ENCODE measurements at regions not wholly inside any gene's neighbourhood (a gene's known extent, or its start where the extent isn't known, plus 50 kb on each side); places are given as distances from the start of the nearest gene placed in this dataset.

DNA sequence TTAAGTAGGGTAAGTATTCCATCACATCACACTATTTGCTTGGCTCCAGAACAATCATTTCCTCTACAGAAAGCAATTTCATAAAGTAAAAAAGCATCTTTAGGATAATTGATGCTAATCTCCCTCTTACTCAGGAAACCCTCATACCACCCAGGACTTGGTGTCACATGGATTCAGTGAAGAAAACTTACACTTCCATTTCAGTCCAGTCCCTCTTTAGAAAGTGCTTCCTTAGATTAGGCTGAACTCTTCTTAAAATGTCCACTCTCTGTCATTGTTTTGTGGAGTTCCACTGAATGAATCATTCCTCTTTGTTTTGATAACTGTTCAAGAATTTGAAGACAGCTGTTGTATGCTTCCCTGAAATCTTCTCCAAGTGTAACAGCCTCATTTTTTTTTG lies 144.0 kb upstream of the ZNF462 start:
- POLR2A ChIA-PET: no interaction called here
- peaks cover 0 to 16% (median 3%) of the 10 kb centered on the region in 9 donors for H3K9me3 Mint-ChIP-seq
- H3K4me1 Mint-ChIP-seq: no peaks in the 10 kb centered on the region
- H3K36me3 Mint-ChIP-seq: no peaks in the 10 kb centered on the region
- peaks cover 0 to 5% (median 0%) of the 10 kb centered on the region in 5 donors for H3K27me3 Mint-ChIP-seq
- H3K27ac Mint-ChIP-seq: no peak overlapping the region
- no peak for ATAC-seq
- H3K4me3 Mint-ChIP-seq: no peak overlapping the region
- DNase-seq: no peak

DNA sequence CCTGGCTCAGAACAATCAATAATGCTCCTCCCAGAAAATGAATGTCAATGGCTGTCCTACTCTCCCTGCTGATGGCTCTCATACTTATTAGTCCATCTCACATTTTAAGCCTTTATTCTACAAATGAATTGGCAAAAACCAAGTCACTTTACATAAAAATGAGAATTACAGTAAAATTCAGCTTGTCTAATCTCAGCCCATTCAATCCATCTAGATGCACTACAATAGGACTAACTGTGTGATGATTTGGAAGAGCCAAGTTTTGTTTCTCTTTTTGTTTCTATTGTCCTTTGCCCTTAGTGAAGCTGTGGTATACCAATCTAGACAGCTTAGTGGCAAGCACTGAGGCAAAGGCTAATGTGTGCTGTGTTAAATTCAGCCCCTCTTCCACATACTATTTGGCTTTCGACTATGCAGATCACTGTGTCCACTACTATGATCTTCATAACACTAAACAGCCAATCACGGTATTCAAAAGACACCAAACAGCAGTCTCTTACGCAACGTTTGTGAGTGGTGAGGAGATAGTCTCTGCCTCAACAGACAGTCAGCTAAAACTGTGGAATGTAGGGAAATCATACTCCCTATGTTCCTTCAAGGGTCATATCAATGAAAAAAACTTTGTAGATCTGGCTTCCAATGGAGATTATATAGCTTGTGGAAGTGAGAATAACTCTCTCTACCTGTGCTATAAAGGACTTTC lies 140.8 kb upstream of the ZNF462 start:
- DNase-seq (no peak), ATAC-seq (no peak)
- H3K36me3 Mint-ChIP-seq: no peaks in the 10 kb centered on the region
- H3K4me3 Mint-ChIP-seq: no peak overlapping the region
- no peaks in the 10 kb centered on the region for H3K4me1 Mint-ChIP-seq
- H3K27ac Mint-ChIP-seq: no peak overlapping the region
- peaks cover 0 to 13% (median 3%) of the 10 kb centered on the region in 9 donors for H3K9me3 Mint-ChIP-seq
- H3K27me3 Mint-ChIP-seq: peaks cover 0 to 10% (median 0%) of the 10 kb centered on the region in 5 donors
- POLR2A ChIA-PET: no interaction called here

DNA sequence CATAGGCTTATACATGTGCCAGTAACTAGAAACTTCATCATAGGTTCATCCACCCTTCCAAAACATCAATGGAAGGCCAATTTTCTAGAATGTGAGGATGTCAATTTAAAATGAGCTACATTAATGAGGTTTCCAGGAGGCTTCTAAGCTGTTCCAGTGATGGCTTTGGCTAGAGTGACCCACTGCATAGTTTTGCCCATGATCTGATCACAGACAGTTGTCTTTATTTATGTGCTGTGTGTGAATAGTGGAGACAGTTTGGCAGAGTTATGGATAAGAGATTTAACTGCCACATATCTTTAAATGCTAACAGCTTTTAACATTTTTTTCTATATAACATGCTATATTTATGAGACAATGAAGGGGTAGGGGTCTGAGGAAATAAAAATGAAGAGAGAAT lies 139.0 kb upstream of the ZNF462 start:
- POLR2A ChIA-PET: no interaction called here
- Mint-ChIP-seq H3K27me3 (peaks cover 0 to 10% (median 0%) of the 10 kb centered on the region in 5 donors), H3K4me3 (no peak overlapping the region), H3K4me1 (no peaks in the 10 kb centered on the region), H3K9me3 (peaks cover 0 to 13% (median 3%) of the 10 kb centered on the region in 9 donors), H3K36me3 (no peaks in the 10 kb centered on the region), H3K27ac (no peak overlapping the region)
- no peak for ATAC-seq
- no peak for DNase-seq

DNA sequence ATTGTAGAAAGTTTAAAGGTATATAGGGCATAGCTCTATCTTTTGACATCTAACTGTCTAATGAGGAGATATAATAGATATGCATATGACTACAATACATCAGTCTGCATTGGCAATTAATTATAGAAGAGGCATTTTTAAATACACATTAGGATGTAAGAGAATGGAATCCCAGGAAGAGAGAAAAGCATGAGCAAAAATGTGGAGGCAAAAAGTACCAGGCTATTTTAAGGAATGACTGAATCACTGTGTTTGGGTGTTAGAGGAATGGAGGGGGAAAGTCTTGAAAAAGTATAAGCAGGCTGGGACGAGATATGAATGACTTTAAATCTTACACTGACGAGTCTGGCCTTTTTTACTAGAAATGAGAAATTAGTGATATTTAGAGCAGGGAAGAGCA lies 138.4 kb upstream of the ZNF462 start:
- POLR2A ChIA-PET: no interaction called here
- Mint-ChIP-seq H3K36me3 (no peaks in the 10 kb centered on the region), H3K27me3 (peaks cover 0 to 5% (median 0%) of the 10 kb centered on the region in 5 donors), H3K4me1 (no peaks in the 10 kb centered on the region), H3K9me3 (peaks cover 0 to 9% (median 2%) of the 10 kb centered on the region in 9 donors), H3K27ac (no peak overlapping the region), H3K4me3 (no peak overlapping the region)
- ATAC-seq (no peak), DNase-seq (no peak)

DNA sequence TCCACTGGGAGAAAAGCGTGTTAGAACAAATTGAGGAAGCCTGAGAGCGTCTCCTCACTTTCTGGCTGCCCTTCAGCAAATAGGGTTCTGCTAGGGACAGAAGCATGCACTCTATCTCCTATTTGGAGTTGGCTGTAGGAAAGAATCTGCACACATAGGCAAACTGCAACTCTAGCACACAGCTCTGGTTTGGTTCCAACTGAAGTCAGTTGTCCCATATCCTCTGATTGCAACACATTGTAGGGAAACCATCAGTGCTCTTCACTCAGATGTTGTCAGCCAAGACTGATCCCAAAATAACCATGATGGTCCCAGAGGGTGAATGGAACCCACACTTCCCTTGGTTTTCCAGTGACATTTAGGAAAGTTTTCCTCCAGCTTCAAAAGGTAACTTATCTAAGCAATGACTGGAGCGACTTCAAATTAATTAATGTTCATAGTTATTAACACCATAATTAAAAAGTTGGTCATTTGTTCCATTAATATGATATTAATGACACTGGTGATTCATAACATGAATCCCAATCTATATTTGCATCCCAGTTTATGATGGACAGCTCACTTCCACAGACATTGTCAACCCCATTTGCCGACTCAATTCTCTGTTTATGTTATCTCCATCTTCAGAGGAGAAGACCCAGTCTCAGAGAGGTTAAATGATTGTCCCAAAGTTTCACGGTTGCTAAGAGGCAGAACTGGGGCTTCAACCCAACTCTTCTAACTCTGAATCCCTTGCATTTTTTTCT lies 136.7 kb upstream of the ZNF462 start:
- H3K9me3 Mint-ChIP-seq: peaks cover 0 to 9% (median 3%) of the 10 kb centered on the region in 9 donors
- H3K27ac Mint-ChIP-seq: no peak overlapping the region
- POLR2A ChIA-PET: no interaction called here
- no peak overlapping the region for H3K4me3 Mint-ChIP-seq
- no peaks in the 10 kb centered on the region for H3K4me1 Mint-ChIP-seq
- H3K36me3 Mint-ChIP-seq: no peaks in the 10 kb centered on the region
- peaks cover 0 to 5% (median 0%) of the 10 kb centered on the region in 5 donors for H3K27me3 Mint-ChIP-seq
- ATAC-seq: no peak
- DNase-seq: no peak

DNA sequence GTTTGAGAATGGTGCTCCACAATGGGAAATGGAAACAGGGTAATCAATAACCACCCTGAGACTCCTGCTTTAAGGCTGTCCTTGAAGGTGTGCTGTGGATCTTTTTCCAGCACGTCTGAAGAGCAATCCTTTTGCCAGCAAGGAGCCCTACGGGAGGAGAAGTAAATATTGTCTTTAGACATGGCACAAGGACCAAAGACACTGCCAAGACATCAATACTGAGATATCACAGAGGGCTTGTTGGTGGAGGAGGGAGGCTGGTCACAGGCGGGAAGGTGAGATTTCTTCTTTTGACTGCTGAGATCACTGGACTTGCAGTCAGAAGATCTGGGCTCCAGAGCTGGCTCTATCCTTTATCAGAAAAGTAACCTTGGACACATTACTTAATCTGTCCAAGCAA lies 135.0 kb upstream of the ZNF462 start:
- POLR2A ChIA-PET: no interaction called here
- DNase-seq (no peak), ATAC-seq (no peak)
- Mint-ChIP-seq H3K27me3 (peaks cover 0 to 5% (median 0%) of the 10 kb centered on the region in 5 donors), H3K4me1 (no peaks in the 10 kb centered on the region), H3K36me3 (no peaks in the 10 kb centered on the region), H3K4me3 (no peak overlapping the region), H3K9me3 (peaks cover 0 to 8% (median 0%) of the 10 kb centered on the region in 9 donors), H3K27ac (no peak overlapping the region)

DNA sequence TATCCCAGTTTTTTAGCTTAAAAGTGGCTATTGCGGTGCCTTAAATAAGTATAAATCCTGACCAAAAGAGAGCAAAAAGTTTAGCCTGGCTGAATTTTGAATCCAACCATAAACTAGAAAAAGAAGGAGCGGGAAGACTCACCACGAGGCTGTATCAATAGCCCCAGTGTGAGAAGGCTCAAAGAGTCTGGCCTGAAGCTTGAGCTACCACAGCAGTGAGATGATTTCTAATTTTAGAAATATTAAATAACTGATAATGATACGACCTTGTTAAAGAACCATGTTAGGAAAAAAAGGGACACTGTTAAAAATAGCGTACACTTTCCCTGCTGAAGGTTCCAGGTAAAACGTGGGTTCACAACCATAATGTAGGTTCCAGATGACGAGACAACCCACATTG lies 134.1 kb upstream of the ZNF462 start:
- POLR2A ChIA-PET: no interaction called here
- peaks cover 0 to 8% (median 0%) of the 10 kb centered on the region in 9 donors for H3K9me3 Mint-ChIP-seq
- H3K4me3 Mint-ChIP-seq: no peak overlapping the region
- DNase-seq (no peak), ATAC-seq (no peak)
- no peaks in the 10 kb centered on the region for H3K36me3 Mint-ChIP-seq
- no peak overlapping the region for H3K27ac Mint-ChIP-seq
- H3K4me1 Mint-ChIP-seq: no peaks in the 10 kb centered on the region
- peaks cover 0 to 5% (median 0%) of the 10 kb centered on the region in 5 donors for H3K27me3 Mint-ChIP-seq

DNA sequence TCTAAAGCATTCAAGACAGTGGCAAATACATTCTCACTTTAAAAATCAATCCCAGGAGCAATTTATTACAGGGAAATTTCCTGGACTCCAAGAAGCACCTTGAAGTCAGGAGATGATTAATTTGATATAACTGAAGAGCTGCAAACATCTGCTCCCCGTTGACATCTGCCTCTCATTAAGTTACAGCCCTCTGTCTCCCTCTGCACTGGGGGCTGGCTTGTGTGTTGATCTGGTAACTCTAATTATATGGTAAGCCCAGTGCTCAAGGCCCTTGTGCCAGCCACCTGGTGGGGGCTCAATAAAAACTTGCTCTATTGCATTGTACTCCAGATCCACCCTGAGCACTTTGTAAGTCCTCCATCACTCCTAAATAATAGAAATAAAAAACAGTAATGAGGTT lies 131.1 kb upstream of the ZNF462 start:
- Mint-ChIP-seq H3K4me1 (no peaks in the 10 kb centered on the region), H3K27me3 (peaks cover 0 to 10% (median 0%) of the 10 kb centered on the region in 5 donors), H3K27ac (no peak overlapping the region), H3K36me3 (no peaks in the 10 kb centered on the region), H3K9me3 (peaks cover 0 to 17% (median 4%) of the 10 kb centered on the region in 9 donors), H3K4me3 (no peak overlapping the region)
- DNase-seq: no peak
- POLR2A ChIA-PET: no interaction called here
- ATAC-seq: no peak

DNA sequence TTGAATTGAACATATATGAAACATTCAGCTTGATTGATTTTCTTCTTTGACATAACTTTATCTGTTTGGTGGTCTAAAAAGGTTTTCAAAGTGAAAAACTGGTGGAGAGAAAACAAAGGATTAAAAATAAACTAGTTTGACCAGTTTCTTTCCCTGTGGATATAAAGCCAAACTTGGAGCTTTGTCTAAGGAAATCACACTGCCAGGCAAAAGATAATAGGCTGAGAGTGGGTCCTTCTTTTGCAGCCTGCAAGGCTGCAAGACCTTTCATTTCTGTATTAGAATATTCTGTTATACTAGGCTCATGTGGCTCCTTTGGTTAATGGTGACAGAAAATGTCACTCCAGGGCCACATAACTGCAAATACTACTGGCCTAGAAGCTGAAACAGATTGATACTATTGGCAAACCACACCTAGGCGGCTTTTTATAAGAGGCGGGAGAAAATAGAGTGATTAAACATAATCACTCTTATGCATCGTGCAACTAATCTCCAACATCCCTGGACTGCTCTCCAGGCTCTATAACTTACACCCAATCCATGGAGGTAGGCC lies 129.1 kb upstream of the ZNF462 start:
- H3K4me3 Mint-ChIP-seq: no peak overlapping the region
- H3K27ac Mint-ChIP-seq: no peak overlapping the region
- POLR2A ChIA-PET: no interaction called here
- H3K36me3 Mint-ChIP-seq: no peaks in the 10 kb centered on the region
- ATAC-seq (no peak), DNase-seq (no peak)
- H3K27me3 Mint-ChIP-seq: peaks cover 0 to 10% (median 0%) of the 10 kb centered on the region in 5 donors
- H3K4me1 Mint-ChIP-seq: no peaks in the 10 kb centered on the region
- H3K9me3 Mint-ChIP-seq: peaks cover 0 to 17% (median 3%) of the 10 kb centered on the region in 9 donors

DNA sequence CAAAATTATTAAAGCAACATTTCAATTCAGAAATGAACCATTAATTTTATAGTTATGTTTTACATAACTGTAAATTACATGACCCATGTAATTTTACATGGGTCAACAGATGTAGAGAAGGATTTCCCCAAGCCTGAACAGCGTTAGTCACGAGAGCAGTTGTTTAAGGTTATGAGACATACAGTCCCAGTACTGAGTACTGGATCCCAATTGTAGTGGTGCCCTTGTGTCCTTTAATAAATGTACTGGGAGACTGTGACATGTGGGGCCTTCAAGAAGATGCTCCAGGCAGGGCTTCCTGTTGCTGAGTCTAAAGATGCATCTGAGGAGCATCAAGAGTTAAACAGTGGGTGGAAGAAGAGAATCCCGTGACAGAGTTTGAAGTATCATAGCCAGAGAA lies 125.5 kb upstream of the ZNF462 start:
- DNase-seq (no peak), ATAC-seq (no peak)
- Mint-ChIP-seq H3K27me3 (peaks cover 0 to 10% (median 0%) of the 10 kb centered on the region in 5 donors), H3K9me3 (peaks cover 0 to 17% (median 2%) of the 10 kb centered on the region in 9 donors), H3K4me1 (no peaks in the 10 kb centered on the region), H3K4me3 (no peak overlapping the region), H3K27ac (no peak overlapping the region), H3K36me3 (no peaks in the 10 kb centered on the region)
- POLR2A ChIA-PET: no interaction called here

DNA sequence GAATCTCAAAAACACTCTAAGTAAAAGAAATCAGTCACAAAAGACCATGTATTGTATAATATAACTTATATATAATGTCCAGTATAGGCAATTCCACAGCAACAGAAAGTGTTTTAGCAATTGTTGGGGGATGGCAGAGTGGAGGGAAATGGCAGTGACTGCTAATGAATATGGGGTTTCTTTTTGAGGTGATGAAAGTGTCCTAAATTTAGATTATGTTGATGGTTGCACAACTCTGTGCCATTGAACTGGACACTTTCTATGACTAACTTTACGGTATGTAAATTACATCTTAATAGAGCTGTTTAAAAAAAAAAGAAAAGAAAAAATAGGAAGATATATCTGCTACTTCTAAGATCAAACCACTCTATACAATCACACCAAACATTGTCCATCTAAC lies 124.9 kb upstream of the ZNF462 start:
- Mint-ChIP-seq H3K36me3 (no peaks in the 10 kb centered on the region), H3K27ac (no peak overlapping the region), H3K27me3 (peaks cover 0 to 10% (median 0%) of the 10 kb centered on the region in 5 donors), H3K9me3 (peaks cover 0 to 17% (median 2%) of the 10 kb centered on the region in 9 donors), H3K4me1 (no peaks in the 10 kb centered on the region), H3K4me3 (no peak overlapping the region)
- no peak for DNase-seq
- POLR2A ChIA-PET: no interaction called here
- no peak for ATAC-seq

DNA sequence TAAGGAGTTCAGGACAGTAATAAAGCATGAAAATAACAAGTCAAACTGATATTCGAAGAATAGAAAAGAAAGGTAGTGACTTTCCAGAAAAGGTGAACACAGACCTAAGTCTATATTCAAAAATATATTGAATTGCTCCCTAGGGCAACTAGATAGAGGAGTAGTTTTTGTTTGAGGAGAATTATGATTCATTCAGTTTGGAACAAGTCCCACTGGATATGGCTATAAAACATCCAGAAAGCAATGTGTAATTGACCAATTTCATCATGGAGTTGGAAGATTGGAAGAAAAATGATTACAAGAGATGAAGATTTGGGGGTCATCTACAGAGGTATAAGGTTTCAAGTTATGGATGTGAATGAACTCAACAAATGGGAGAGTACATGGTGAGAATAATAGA lies 117.5 kb upstream of the ZNF462 start:
- Mint-ChIP-seq H3K9me3 (peaks cover 0 to 20% (median 3%) of the 10 kb centered on the region in 9 donors), H3K4me3 (no peak overlapping the region)

DNA sequence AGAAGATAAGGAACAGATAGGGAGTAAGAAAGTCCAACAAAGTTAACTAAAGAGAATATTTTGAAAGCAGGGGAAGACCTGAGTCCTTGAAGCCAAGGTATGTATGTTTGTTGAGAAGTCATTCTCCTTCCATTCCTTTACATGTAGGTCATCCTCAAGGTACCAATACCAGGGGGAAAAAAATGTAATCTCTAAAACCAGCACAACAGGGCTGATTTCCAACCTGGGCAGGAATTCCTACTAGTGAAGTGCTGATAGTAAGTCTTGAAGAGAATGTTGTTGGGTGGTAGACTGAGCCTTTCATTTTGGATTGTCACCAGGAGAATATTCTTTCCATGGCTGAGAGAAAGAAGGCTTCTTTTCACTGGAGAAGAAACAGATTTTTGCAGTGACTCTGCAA lies 117.1 kb upstream of the ZNF462 start:
- Mint-ChIP-seq H3K4me1 (no peaks in the 10 kb centered on the region), H3K27me3 (peaks cover 0 to 5% (median 0%) of the 10 kb centered on the region in 5 donors), H3K4me3 (no peak overlapping the region), H3K36me3 (no peaks in the 10 kb centered on the region), H3K9me3 (peaks cover 0 to 20% (median 2%) of the 10 kb centered on the region in 9 donors), H3K27ac (no peak overlapping the region)
- ATAC-seq: no peak
- POLR2A ChIA-PET: no interaction called here
- DNase-seq: no peak

More for the DNA sequence above, 117.5 kb upstream of the ZNF462 start:
- Mint-ChIP-seq H3K27me3 (peaks cover 0 to 5% (median 0%) of the 10 kb centered on the region in 5 donors), H3K27ac (no peak overlapping the region), H3K36me3 (no peaks in the 10 kb centered on the region), H3K4me1 (no peaks in the 10 kb centered on the region)
- no peak for ATAC-seq
- DNase-seq: no peak
- POLR2A ChIA-PET: no interaction called here

All from naive thymus-derived CD8-positive, alpha-beta T cell (primary cell).